KMS-11 (cell line): ENCODE measurements at regions not wholly inside any gene's neighbourhood (a gene's known extent, or its start where the extent isn't known, plus 50 kb on each side); places are given as distances from the start of the nearest gene placed in this dataset.

ENCODE experiments used
- H2AFZ ChIP-seq: fragments of 200-600 bp; sonication (generic); 2 replicates; pipeline ENCODE4 v1.6.1; 2016; ENCODE audit warnings: antibody characterized with exemption, mixed run types, low read depth
- H3K27ac ChIP-seq: fragments of 200-600 bp; sonication (generic); 2 replicates; pipeline ENCODE4 v1.6.1; 2016; ENCODE audit warnings: mild to moderate bottlenecking, mixed run types
- H3K27me3 ChIP-seq: fragments of 200-600 bp; sonication (generic); 2 replicates; pipeline ENCODE4 v1.6.1; 2017; ENCODE audit warnings: mild to moderate bottlenecking, low read depth, mixed run types, moderate library complexity; ENCODE audit not compliant: insufficient read depth
- H3K36me3 ChIP-seq: fragments of 200-600 bp; sonication (generic); 2 replicates; pipeline ENCODE4 v1.6.1; 2017; ENCODE audit warnings: mild to moderate bottlenecking, mixed run types; ENCODE audit not compliant: insufficient read depth
- H3K4me1 ChIP-seq: fragments of 200-600 bp; sonication (generic); 2 replicates; pipeline ENCODE4 v1.6.1; 2016; ENCODE audit warnings: mild to moderate bottlenecking, low read depth, mixed run types; ENCODE audit not compliant: poor library complexity, severe bottlenecking
- H3K4me2 ChIP-seq: fragments of 200-600 bp; sonication (generic); 2 replicates; pipeline ENCODE4 v1.7.0; 2016; ENCODE audit warnings: mild to moderate bottlenecking, mixed run types
- H3K4me3 ChIP-seq: fragments of 200-600 bp; sonication (generic); IDR thresholded peaks from 2 replicates; pipeline ENCODE4 v1.6.1; 2017; ENCODE audit warnings: low read depth, low read length, mixed read lengths; ENCODE audit not compliant: insufficient read depth
- H3K79me2 ChIP-seq: fragments of 200-600 bp; sonication (generic); 2 replicates; pipeline ENCODE4 v1.6.1; 2016; ENCODE audit warnings: low read depth, mixed run types; ENCODE audit not compliant: insufficient read depth
- H3K9ac ChIP-seq: fragments of 200-600 bp; sonication (generic); 2 replicates; pipeline ENCODE4 v1.6.1; 2016; ENCODE audit warnings: mild to moderate bottlenecking, mixed run types
- H4K20me1 ChIP-seq: fragments of 200-600 bp; sonication (generic); 2 replicates; pipeline ENCODE4 v1.6.1; 2016; ENCODE audit warnings: mild to moderate bottlenecking, mixed run types; ENCODE audit not compliant: insufficient read depth
- CTCF ChIP-seq: fragments of 200-600 bp; sonication (generic); conservative IDR thresholded peaks from 2 replicates; pipeline ENCODE4 v1.6.1; 2017; ENCODE audit warnings: low read depth, mild to moderate bottlenecking, antibody characterized with exemption, low read length, moderate library complexity, mixed read lengths

- H3K27ac ChIP-seq: no peak overlapping the region
- no peak for TF ChIP-seq CTCF
- no peak overlapping the region for H2AFZ ChIP-seq
- no peaks in the 10 kb centered on the region for H4K20me1 ChIP-seq
- H3K4me2 ChIP-seq: no peak overlapping the region
- H3K36me3 ChIP-seq: no peaks in the 10 kb centered on the region
- no peaks in the 10 kb centered on the region for H3K27me3 ChIP-seq
- H3K4me3 ChIP-seq: no peak overlapping the region
- no peaks in the 10 kb centered on the region for H3K79me2 ChIP-seq
- H3K4me1 ChIP-seq: no peaks in the 10 kb centered on the region
- no peak overlapping the region for H3K9ac ChIP-seq
These were observed 520.9 kb downstream of the EPHA4 start for GRCh38 chr2:221051162-221051561.

- H2AFZ ChIP-seq: no peak overlapping the region
- TF ChIP-seq CTCF: no peak
- H3K9ac ChIP-seq: no peak overlapping the region
- H3K27me3 ChIP-seq: no peaks in the 10 kb centered on the region
- H3K36me3 ChIP-seq: no peaks in the 10 kb centered on the region
- H3K27ac ChIP-seq: no peak overlapping the region
- H3K4me1 ChIP-seq: no peaks in the 10 kb centered on the region
- no peak overlapping the region for H3K4me3 ChIP-seq
- H4K20me1 ChIP-seq: no peaks in the 10 kb centered on the region
- no peaks in the 10 kb centered on the region for H3K79me2 ChIP-seq
- H3K4me2 ChIP-seq: no peak overlapping the region
These were observed 511.7 kb downstream of the EPHA4 start for GRCh38 chr2:221060376-221060775.

GRCh38 chr2:221063568-221063967 lies 508.5 kb downstream of the EPHA4 start:
- no peaks in the 10 kb centered on the region for H3K27me3 ChIP-seq
- no peaks in the 10 kb centered on the region for H3K79me2 ChIP-seq
- no peaks in the 10 kb centered on the region for H4K20me1 ChIP-seq
- no peaks in the 10 kb centered on the region for H3K4me1 ChIP-seq
- H3K4me3 ChIP-seq: no peak overlapping the region
- no peak overlapping the region for H3K27ac ChIP-seq
- no peak overlapping the region for H3K9ac ChIP-seq
- H2AFZ ChIP-seq: no peak overlapping the region
- H3K36me3 ChIP-seq: no peaks in the 10 kb centered on the region
- no peak overlapping the region for H3K4me2 ChIP-seq
- TF ChIP-seq CTCF: no peak

DNA sequence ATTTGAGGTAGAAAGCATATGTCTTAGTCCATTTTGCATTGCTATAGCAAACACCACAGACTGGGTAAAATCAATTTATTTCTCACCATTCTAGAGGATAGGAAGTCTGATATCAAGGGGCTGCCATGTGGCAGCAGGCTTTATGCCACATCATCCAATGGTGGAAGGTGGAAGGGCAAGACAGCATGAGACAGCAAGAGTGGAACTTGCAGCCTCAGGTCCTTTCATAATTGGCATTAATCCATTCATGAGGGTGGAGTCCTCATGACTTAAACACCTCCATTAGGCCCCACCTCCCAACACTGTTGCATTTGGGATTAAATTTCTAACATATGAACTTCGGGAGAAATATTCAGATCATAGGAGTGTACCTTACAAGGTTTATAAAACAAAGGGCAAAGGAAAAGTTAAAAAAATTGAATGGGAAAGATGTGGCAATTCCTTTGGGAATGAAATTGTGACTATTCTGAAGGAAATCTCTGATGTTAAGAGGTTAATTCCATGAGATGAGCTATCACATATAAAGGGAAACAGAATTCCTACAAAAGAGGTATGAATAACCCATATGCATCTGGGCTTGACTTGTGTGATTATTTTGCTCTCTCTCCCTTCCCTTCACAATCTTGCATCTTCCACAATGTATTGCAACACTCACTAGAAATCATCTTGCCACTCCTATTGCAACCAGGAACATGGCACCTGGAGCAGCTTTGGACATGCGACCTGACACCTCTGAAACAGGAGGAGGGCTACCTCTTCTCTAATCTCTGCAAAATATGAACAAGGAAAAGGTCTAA lies 507.8 kb downstream of the EPHA4 start:
- no peak overlapping the region for H3K9ac ChIP-seq
- no peaks in the 10 kb centered on the region for H3K79me2 ChIP-seq
- no peaks in the 10 kb centered on the region for H3K36me3 ChIP-seq
- H4K20me1 ChIP-seq: no peaks in the 10 kb centered on the region
- no peaks in the 10 kb centered on the region for H3K4me1 ChIP-seq
- no peak overlapping the region for H2AFZ ChIP-seq
- no peak overlapping the region for H3K4me2 ChIP-seq
- H3K27ac ChIP-seq: no peak overlapping the region
- TF ChIP-seq CTCF: no peak
- no peak overlapping the region for H3K4me3 ChIP-seq
- no peaks in the 10 kb centered on the region for H3K27me3 ChIP-seq
